Middle frontal gyrus (tissue), 1 donor: ENCODE measurements at regions not wholly inside any gene's neighbourhood (a gene's known extent, or its start where the extent isn't known, plus 50 kb on each side); places are given as distances from the start of the nearest gene placed in this dataset.

Source experiments
- DNase-seq: peaks from one replicate; pipeline ENCODE4 v3.0.0-alpha.2; 2015; ENCODE audit warnings: low spot score; ENCODE audit errors: extremely low spot score

DNA sequence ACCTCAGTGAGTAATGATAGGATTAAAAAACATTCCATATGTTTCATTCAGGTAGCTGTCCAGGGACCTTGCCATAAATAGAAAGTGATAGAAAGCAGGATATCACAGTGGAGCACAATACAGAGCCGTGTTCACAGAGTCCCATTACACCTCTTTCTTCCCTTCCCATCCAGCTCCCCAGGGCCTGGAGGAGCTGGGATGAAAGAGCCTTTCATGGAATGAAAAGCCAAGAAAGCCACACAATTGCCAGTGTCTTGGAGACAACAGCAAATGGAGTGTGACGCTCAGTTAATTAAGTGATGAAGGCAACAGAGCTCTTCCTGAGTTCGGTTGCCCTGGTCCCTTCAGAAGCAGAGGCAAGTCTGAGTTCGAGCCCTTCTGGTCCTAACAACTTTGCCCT is 387.3 kb upstream of the PLXNA2 start:
- DNase-seq, result no peak

DNA sequence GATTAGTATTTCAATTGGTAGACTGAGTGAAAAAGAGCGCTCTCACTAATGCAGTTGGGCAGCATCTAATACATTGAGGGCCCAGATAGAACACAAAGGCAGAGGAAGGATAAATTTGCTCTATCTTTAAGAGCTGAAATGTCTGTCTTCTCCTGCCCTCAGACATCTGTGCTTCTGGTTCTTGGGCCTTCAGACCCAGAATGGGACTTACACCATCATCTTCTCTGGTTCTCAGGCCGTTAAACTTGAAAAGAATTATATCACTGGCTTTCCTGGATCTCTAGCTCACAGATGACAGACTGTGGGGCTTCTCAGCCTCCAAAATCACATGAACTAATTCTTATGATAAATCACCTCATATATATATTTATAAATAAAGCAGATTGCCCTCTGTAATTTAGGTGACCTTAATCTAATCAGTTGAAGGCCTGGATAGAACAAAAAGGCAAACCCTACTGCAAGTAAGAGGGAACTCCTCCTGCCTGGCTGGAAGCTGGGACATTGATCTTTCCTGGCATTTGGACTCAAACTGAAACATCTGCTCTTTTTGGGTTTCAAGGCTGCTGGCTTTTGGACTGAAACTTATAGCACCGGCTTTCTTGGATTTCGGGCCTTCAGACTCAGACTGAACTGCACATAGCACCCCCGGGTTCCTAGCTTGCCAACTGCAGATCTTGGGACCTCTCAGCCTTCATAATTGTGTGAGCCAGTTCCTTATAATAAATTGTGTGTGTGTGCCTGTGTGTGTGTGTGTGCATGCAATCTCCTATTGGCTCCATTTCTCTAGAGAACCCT is 390.4 kb upstream of the PLXNA2 start:
- DNase-seq, result no peak

DNA sequence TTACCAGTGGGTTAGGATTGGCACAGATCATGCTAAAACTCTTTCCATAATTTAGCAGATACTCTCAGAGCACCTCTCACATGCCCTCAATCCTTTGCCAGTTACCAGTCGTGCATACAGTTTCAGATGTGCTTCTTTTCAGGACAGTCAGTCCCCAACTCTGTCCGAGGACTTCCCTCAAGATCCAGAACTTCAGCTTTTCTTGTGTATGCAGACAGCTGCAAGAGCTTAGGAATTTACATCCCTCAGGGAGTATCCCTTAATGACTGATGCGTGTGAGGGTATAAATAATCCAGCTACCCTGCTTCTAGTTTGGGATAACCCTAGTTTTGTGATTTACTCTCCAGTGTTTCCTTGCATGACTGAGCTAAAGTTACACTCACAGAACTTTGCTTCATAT is 393.0 kb upstream of the PLXNA2 start:
- no peak for DNase-seq

DNA sequence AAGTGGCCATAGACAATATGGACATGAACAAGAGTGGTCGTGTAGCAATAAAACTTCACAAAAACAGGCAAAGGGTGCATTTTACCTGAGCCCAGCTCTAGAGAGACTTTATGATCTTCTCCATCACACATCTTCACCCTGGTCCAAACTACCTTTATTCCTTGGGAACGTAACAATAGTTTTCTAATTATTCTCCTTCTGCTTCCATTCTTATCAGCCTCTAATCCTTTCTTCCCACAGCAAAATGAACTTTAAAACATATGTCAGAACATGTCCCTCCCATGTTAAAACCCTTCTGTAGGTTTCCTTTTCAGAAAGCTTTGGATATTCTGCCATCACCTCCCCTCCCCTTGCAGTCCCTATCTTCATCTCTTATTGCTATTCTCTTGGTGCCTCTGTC is 395.2 kb upstream of the PLXNA2 start:
- no peak for DNase-seq

DNA sequence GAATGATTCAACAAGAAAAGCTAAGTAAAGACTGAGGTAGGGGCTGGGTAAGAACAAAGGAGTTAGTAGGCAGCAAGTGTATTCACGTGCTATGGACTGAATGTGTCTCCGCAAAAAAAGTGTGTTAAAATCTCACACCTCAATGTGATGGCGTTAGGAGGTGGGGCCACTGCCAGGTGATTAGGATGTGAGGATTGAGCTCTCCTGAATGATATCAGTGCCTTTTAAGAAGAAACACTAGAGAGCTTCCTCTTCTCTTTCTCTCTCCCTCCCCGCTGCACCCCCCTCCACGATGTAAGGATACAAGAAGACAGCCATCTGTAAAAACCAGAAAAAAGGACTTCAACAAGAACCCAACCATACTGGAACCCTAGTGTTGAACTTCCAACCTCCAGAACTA is 396.1 kb upstream of the PLXNA2 start:
- DNase-seq, result no peak

DNA sequence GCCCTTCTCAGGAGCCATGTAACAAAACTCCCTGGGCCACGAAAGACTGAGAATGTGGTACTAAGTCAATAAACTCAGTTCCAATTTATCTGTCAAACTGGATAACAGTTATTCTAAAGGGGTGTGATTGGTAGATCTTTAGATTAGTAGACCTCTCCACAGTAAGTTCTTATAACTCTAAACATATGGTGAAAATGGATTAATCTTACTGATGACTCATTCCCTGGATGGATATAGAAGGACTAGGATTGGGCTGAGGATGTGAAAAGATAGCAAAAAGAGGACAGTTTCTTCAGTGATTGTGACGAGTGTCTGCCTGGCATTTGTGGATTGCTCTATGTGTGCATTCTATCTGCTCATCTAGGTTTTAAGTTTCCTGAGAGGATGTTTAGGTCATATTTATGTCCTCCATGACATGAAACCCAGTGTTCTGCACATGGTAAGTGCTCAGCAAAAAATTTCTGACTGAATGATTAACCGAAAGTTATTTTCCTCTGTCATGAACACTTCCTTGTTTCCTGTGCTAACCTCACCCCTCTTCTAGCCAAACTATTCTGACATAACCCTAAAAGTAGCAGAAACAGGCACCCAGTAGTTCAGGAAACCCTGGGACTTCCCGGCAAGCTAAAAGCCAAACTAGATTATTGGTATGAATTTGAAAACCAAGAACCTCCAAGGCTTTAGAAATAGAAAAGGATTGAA is 397.5 kb upstream of the PLXNA2 start:
- DNase-seq, result no peak

DNA sequence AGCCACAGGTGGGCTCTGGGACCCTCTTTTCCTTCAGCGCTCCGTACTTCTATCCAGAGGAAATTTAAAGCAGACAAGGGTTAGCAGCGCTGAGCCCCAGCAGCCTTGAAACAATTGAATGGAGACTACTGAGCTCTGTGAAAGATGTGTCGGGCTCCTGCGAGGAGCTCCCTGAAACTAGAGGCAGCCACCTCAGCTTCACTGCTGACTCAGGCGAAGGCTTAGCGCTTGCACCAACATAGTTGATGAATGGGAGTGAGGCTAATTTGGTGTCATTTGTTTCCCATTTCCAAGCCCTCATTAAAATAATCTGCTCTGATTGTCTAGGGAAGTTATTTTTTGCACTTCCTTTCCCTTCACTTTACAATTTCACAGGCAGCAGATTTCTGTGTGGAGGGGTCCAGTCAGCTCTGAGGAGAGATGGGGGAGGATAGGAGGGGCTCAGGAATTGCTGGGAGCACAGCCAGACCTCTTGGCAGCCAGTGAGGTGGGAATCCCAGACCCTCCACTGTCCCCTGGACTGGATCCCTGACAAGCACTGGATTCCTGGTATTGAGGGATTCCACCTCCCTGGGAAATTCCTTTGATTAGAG is 398.9 kb upstream of the PLXNA2 start:
- no peak for DNase-seq

DNA sequence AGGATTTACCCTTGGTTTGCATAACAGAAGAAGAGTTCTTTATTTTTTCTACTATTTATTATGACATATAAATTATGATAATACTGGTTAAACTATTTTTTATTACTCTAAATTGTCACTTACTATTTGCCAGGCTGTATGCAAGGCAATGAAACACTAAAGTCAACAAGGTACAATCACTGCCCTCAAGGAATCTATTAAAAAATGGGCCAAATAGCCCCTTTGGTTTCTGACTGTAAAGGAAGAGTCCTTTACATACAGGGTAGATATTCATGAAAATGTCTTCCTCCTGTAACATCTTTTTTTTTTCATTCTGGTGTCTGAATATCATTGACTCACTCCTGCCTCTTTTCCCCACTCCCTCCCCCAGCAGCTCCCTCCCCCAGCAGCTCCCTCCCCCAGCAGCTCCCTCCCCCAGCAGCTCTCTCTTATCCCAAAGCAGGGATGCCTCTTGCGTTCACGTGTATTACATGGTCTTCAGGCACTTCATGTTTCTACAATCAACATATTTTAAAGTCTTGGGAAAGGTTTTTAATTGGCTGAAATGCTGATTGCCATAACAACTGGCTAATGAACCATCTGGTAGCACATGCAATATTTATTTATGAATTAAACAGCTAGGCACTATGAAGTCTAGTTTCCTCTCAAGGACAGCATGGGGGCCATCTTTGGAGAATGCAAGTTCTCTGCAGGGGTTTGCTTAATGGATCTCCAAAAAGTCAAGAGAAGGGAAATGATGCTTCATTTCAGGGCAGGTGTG is 400.4 kb upstream of the PLXNA2 start:
- no peak for DNase-seq

DNA sequence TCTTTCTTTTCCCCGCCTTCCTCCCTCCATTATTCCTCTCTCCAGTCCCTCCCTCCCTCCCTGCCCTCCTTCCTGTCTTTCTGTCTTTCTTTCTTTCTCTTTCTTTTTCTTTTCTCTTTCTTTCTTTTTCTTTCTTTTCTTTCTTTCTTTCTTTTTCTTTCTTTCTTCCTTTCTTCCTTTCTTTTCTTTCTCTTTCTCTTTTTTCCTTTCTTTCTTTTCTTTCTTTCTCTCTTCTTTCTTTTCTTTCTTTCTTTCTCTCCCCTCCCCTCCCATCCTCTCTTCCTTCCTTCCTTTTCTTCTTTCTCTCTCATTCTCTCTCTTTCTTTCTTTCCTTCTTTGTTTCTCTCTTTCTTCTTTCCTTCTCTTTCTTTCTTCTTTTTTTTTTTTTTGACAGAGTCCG is 402.2 kb upstream of the PLXNA2 start:
- DNase-seq, result no peak

DNA sequence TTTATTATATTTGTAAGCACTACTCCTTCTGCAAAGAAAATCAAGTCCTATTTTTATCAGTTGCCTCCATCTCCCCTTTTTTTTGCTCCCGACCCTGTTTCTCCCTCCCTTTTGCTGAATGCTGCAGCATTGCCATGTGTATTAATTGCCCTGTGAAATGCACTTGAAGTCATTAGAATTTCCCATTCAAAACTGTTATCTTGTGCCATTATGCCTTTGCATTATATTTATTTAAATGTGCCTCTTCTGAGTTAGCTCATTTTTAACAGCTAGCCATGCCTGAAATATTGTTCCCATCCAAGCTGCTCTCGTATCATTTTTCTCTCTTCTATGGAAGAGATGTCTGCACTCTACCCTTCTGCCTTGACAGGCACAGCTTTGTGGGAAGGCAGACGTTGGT is 404.0 kb upstream of the PLXNA2 start:
- no peak for DNase-seq

DNA sequence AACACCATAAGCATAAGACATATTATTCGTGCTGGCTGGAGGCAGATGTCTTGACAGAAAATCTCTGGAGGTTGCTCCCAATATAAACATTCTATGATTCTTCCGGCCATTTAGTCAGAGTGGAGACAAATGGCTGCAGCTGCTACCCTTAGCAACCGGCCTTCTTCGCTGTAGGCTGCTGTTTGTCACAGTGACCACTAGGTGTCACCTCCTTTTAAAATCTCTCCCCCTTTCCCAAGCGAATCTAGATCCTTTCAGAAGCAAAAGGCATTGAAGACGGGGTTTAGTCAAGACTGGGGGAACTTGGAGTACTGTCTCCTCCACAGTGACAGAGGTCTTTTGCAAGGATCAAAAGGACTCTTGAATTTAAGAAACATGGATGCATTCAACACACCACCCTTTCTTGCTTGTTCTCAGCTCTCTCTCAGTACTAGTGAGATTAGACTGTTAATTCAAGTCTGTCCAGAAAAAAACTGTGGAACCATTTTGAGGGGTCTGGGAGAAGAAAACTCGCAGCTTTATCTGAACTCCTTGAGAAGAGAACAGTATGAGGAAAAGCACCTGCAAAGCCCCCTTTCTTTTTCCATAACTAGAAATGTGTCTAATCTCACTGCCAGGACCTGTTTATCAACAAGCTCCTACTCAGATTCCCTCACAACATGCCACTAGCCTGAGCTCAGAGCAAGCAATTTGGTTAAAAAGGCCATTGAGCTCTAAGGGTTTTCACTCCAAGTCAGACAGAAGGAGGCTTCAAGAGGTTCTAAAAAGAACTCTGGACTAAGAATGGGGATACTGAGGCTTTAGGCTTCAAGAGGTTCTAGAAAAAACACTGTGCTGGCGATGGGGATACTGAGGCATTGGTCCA is 408.3 kb upstream of the PLXNA2 start:
- peak; percentile 65 for DNase-seq

DNA sequence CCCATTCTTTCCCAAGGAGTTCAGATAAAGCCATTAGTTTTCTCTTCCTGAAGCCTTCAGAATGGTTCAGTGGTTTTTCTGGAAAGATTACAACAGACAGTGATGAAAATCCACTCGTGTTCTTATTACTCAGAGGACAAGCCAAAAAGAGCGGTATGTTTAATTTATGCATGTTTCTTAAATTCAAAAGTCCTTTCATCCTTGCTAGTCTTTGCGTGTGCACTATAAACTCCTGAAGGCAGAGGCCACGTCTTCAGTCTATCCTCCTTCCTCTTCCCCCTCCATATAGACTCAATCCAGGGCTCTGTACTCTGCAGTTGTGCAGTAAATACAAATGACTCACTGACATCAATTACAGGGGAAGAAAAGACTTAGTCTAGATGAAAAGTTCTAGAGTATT is 409.2 kb upstream of the PLXNA2 start:
- DNase-seq, result no peak

DNA sequence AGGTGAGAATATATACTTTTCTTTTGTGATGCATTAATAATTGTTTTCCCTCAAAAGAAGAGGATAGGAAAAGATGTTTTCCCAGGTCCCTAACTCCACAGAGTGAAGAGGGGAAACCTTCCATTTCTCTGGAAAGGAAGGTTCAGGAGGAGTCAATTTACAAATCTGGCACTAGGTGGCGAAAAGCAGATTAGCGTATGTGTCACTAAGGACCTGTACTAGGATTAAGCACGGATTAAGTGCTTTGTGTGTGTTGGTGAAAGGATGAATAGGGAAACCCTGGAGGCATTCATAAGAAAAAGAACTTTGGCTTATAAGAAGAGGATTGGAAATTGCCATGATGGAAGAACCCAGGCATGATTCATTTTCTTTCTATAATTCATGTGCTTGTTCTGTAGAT is 410.1 kb upstream of the PLXNA2 start:
- DNase-seq, result no peak

DNA sequence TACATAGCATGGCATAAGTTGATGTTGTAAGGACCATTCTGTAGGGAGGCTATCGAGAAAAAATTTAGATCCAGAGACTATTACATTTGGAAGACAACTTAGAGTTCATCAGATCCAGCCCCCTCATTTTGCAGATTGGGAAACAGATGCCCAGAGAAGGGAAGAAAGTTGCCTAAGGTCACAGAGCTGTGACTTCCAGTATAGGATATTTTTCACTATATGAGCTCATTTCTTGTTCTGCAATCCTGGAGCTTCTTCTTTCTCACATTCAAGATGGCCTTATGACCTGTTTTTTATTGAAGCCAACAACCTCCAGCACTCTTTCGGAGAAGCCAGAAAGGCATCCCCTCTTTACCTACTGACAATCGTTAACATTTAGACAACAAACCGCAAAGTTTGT is 421.8 kb upstream of the PLXNA2 start:
- DNase-seq, result no peak

DNA sequence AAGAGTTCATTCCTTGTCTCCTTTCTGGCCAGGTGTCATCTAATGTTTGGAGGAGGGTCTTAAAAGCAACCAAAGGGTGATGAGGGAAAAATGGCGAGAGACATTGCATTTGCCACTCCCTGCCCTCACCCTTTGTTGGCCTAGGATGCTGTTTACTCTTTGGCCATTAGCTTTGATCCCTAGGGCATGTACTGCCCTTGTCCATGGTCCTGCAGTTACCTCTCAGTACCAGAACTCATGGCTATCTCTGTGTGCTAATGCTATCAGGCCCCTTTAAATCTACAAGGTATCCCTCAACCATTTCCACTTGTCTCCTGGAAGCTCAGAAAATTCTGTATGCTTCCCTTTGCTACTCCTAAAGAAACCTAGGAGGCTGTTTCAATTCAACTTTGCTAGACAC is 424.8 kb upstream of the PLXNA2 start:
- no peak for DNase-seq

DNA sequence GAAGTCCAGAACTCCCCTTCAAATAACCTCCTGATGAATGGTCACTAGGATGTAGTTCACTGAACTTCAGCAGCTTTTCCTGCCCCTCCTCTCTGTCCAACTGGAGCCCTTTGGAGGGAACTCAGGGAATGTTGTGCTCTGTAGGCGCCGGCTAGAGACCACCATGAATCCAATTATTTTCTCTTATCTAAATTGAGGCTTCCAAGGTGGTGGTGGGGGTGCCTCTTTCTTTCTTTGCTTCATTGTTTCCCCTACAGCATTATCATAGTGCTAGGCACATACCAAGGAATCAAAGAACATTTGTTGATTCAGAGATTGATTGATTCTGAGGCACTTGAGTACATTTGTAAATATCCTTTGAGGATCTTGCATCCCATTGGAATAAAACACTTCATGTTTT is 426.6 kb upstream of the PLXNA2 start:
- DNase-seq, result no peak

DNA sequence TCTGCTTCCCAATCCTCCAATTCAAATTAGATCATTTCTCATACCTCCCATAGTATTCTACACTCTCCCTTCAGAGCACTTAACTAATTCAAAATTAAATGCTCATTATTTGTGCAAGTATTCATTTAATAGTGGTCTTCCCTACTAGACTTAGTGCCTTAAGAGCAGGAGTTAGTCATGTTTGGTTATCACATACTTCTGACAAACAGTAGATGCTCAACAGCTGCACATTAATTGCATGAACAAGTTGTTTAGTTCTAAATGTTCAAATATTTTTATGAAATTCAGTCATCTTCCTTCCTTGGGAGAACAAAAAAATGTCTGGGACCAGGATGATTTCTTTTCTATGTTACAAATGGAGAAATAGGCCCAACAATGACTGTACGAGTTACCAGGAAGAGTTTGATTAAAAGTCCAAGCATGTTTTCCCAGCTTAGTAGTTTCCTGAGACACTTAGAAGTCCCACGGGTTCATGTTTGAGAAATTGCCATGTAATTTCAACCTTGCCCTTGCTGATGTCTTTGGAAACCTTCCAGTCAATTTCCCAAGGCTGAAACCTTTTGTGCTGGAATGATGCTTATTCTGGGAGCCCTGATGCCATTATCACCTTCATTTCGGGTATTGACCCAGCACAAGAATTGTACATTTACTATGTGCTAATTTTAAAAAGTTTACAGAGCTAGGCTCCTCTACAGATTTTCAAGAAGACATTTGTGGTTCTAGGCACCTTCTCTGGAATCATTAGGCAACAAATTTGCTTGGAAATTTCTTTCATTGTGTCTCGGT is 437.9 kb upstream of the PLXNA2 start:
- no peak for DNase-seq

DNA sequence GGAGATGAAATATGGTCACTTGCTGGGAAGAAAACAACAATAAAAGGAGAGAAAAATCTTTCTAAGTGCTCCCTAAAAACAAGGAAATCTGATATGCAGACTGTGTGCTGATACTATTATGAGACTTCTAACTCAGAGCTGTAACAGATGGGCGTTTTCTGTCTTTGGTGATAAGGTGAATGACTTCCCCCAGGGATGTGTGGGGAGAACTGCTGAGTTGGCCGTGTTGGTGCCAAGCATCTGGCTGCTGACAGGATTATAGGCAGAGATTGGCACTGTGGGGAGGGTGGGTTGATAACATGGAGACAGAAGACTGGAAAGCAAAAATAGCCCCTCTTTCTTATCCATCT is 438.5 kb upstream of the PLXNA2 start:
- DNase-seq, result no peak

DNA sequence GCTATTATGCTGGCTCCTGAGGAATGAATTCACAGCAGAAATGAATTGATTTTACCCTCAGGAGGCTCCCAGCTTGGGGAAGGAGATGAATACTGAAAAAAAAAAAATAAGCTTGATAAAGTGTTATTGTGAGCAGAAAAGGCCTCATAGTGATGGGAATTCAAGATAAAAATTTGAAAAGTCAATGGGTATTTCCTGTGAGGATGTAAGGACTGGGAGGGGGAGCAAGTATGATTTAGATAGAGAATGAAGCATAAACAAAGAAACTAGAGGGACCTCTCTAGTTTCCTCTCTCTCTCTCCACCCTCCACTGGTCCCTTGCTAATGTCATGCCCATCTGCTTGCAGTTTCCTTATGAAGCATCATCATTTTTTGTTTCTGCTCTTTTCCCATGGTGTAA is 439.0 kb upstream of the PLXNA2 start:
- DNase-seq, result no peak

DNA sequence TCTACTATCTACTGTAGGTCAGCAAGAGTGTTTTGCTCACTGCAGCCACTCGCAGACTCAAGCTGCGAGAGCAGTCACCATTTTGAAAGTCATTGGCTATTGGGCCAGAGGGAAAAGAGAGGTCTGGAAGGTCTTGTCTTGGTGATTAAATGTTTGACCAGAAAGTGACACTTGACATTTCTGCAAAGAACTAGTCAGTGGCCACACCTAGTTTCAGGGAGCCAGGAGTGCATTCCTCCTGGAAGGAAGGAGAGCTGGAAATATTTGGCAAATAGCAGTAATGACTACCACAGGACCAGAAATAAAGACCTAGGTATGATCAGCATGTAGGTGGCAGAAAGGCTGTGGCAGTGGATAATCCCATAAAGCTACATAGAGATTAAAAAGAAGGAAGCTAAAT is 440.0 kb upstream of the PLXNA2 start:
- no peak for DNase-seq
